ENCODE measurements at regions not wholly inside any gene's neighbourhood (a gene's known extent, or its start where the extent isn't known, plus 50 kb on each side); places are given as distances from the start of the nearest gene placed in this dataset.

DNA sequence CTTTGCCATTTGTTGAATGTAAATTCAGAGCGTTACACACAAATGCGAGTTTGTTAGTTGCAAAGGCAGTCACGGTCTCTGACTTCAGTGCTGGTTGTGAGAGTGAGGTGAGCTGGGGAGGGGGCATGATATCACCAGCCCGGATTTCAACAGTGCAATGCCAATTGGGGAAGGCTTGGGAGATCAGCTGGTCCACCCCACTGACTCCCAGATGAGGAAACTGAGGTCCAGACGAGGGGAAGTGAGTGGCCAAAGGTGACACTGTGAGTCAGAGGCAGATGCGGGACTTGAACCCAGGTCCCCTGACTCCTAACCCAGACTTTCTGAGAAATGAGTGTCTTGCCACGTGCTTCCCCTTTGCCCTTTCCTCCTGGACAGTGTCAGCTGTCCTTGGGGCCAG is 62.1 kb downstream of the CEBPB start:
- TF ChIP-seq BACH2 (CRISPR knock-in tag; IDR thresholded peaks at IDR 0.05; ENCODE audit: borderline replicate concordance) = no peak
- no peak for TF ChIP-seq ARNTL (CRISPR knock-in tag; IDR thresholded peaks at IDR 0.05; ENCODE audit: borderline replicate concordance, low read depth)
- TF ChIP-seq, protein P1, sequence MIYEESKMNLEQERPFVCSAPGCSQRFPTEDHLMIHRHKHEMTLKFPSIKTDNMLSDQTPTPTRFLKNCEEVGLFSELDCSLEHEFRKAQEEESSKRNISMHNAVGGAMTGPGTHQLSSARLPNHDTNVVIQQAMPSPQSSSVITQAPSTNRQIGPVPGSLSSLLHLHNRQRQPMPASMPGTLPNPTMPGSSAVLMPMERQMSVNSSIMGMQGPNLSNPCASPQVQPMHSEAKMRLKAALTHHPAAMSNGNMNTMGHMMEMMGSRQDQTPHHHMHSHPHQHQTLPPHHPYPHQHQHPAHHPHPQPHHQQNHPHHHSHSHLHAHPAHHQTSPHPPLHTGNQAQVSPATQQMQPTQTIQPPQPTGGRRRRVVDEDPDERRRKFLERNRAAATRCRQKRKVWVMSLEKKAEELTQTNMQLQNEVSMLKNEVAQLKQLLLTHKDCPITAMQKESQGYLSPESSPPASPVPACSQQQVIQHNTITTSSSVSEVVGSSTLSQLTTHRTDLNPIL (CRISPR knock-in tag; IDR thresholded peaks at IDR 0.05; ENCODE audit: low read depth) = no peak
- TF ChIP-seq, protein P2, sequence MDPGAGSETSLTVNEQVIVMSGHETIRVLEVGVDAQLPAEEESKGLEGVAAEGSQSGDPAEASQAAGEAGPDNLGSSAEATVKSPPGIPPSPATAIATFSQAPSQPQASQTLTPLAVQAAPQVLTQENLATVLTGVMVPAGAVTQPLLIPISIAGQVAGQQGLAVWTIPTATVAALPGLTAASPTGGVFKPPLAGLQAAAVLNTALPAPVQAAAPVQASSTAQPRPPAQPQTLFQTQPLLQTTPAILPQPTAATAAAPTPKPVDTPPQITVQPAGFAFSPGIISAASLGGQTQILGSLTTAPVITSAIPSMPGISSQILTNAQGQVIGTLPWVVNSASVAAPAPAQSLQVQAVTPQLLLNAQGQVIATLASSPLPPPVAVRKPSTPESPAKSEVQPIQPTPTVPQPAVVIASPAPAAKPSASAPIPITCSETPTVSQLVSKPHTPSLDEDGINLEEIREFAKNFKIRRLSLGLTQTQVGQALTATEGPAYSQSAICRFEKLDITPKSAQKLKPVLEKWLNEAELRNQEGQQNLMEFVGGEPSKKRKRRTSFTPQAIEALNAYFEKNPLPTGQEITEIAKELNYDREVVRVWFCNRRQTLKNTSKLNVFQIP (CRISPR knock-in tag; IDR thresholded peaks at IDR 0.05; ENCODE audit: borderline replicate concordance, low read depth) = no peak
- TF ChIP-seq RARB (CRISPR knock-in tag; IDR thresholded peaks at IDR 0.05) = no peak
- TF ChIP-seq ZNF70 (CRISPR knock-in tag; IDR thresholded peaks at IDR 0.05) = no peak
- TF ChIP-seq ZFP3 (CRISPR knock-in tag; IDR thresholded peaks at IDR 0.05) = no peak
- ATAC-seq = no peak

DNA sequence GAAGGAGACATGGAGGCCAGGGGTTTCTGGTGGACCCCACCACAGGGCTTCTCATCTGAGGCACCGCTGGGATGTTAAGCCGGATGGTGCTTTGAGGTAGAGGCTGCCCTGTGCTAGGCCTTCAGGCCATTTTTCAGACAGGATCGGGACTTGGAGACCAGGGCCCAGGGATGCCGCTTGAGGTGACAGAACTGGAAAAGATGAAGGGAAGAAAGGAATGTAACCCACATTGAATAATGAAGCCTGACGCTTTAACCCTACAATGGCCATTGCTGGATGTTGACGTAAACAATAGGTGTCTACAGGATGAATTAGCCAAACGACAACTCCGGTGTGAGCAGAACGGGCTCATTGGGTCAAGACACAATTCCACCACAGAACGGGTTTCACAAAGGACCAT is 62.5 kb downstream of the CEBPB start:
- TF ChIP-seq CSDC2 (CRISPR knock-in tag; IDR thresholded peaks at IDR 0.05) (no peak), ZC3H10 (CRISPR knock-in tag; IDR thresholded peaks at IDR 0.05) (no peak), ESRRG (CRISPR knock-in tag; IDR thresholded peaks at IDR 0.05) (no peak), ZNF8 (CRISPR knock-in tag; IDR thresholded peaks at IDR 0.05) (no peak), GLIS3 (CRISPR knock-in tag; IDR thresholded peaks at IDR 0.05) (no peak), RARB (CRISPR knock-in tag; IDR thresholded peaks at IDR 0.05) (no peak), ZNF565 (CRISPR knock-in tag; conservative IDR thresholded peaks at IDR 0.05; ENCODE audit: low read depth) (no peak), TOX (CRISPR knock-in tag; IDR thresholded peaks at IDR 0.05; ENCODE audit: borderline replicate concordance) (no peak), SNAI2 (CRISPR knock-in tag; IDR thresholded peaks at IDR 0.05) (no peak), OSR1 (CRISPR knock-in tag; IDR thresholded peaks at IDR 0.05) (no peak), ZFP30 (CRISPR knock-in tag; IDR thresholded peaks at IDR 0.05) (no peak), BACH2 (CRISPR knock-in tag; IDR thresholded peaks at IDR 0.05; ENCODE audit: borderline replicate concordance) (no peak), PPARA (CRISPR knock-in tag; IDR thresholded peaks at IDR 0.05; ENCODE audit: borderline replicate concordance) (no peak)
- TF ChIP-seq, protein P3, sequence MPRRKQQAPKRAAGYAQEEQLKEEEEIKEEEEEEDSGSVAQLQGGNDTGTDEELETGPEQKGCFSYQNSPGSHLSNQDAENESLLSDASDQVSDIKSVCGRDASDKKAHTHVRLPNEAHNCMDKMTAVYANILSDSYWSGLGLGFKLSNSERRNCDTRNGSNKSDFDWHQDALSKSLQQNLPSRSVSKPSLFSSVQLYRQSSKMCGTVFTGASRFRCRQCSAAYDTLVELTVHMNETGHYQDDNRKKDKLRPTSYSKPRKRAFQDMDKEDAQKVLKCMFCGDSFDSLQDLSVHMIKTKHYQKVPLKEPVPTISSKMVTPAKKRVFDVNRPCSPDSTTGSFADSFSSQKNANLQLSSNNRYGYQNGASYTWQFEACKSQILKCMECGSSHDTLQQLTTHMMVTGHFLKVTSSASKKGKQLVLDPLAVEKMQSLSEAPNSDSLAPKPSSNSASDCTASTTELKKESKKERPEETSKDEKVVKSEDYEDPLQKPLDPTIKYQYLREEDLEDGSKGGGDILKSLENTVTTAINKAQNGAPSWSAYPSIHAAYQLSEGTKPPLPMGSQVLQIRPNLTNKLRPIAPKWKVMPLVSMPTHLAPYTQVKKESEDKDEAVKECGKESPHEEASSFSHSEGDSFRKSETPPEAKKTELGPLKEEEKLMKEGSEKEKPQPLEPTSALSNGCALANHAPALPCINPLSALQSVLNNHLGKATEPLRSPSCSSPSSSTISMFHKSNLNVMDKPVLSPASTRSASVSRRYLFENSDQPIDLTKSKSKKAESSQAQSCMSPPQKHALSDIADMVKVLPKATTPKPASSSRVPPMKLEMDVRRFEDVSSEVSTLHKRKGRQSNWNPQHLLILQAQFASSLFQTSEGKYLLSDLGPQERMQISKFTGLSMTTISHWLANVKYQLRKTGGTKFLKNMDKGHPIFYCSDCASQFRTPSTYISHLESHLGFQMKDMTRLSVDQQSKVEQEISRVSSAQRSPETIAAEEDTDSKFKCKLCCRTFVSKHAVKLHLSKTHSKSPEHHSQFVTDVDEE (CRISPR knock-in tag; IDR thresholded peaks at IDR 0.05) = no peak
- TF ChIP-seq, protein P4, sequence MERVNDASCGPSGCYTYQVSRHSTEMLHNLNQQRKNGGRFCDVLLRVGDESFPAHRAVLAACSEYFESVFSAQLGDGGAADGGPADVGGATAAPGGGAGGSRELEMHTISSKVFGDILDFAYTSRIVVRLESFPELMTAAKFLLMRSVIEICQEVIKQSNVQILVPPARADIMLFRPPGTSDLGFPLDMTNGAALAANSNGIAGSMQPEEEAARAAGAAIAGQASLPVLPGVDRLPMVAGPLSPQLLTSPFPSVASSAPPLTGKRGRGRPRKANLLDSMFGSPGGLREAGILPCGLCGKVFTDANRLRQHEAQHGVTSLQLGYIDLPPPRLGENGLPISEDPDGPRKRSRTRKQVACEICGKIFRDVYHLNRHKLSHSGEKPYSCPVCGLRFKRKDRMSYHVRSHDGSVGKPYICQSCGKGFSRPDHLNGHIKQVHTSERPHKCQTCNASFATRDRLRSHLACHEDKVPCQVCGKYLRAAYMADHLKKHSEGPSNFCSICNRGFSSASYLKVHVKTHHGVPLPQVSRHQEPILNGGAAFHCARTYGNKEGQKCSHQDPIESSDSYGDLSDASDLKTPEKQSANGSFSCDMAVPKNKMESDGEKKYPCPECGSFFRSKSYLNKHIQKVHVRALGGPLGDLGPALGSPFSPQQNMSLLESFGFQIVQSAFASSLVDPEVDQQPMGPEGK (CRISPR knock-in tag; IDR thresholded peaks at IDR 0.05; ENCODE audit: borderline replicate concordance) = no peak
- no peak for ATAC-seq

DNA sequence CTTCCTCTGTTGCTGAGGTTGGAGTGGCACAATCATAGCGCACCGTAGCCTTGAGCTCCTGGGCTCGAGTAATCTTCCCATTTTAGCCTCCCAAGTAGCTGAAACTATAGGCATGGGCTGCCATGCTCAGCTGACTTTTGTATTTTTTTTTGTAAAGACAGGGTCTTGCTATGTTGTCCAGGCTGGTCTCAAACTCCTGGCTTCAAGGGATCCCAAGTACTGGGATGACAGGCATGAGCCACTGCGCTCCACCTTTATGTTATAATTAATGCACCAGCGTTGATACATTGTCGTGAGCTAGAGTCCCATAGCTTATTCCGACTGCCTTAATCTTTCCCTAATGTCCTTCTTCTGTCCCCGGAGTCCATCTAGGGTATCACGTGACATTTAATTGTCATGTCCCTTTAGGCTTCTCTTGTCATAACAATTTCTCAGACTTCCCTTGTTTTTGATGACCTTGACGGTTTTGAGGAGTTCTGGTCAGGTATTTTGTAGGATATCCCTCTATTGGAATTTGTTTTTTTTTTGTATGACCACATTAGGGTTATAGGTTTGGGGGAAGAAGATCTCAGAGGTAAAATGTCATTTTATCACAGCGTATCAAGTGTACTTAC is 63.9 kb downstream of the CEBPB start:
- no peak for TF ChIP-seq ZFP30 (CRISPR knock-in tag; IDR thresholded peaks at IDR 0.05)
- TF ChIP-seq, protein P4 (CRISPR knock-in tag; IDR thresholded peaks at IDR 0.05; ENCODE audit: borderline replicate concordance) = no peak
- no peak for TF ChIP-seq ISL1 (CRISPR knock-in tag; IDR thresholded peaks at IDR 0.05)
- no peak for ATAC-seq

Measured in SK-N-SH treated with all-trans-retinoic acid at 6 μM for 48 hours (cell line).